Epithelial cell of proximal tubule (primary cell): ENCODE measurements at regions not wholly inside any gene's neighbourhood (a gene's known extent, or its start where the extent isn't known, plus 50 kb on each side); places are given as distances from the start of the nearest gene placed in this dataset.

Experiments used
- DNase-seq: peaks from one replicate; pipeline ENCODE4 v3.0.0-alpha.2; 2011; ENCODE audit warnings: low read depth
- H3K4me3 ChIP-seq: 2 replicates; pipeline ENCODE4 v1.5.1; 2011; ENCODE audit warnings: low read depth, mild to moderate bottlenecking, low read length
- TF ChIP-seq, protein P1 (sequence below): conservative IDR thresholded peaks from 2 replicates; pipeline ENCODE4 v1.5.1; 2012; ENCODE audit warnings: low read depth, mild to moderate bottlenecking, low read length

DNA sequence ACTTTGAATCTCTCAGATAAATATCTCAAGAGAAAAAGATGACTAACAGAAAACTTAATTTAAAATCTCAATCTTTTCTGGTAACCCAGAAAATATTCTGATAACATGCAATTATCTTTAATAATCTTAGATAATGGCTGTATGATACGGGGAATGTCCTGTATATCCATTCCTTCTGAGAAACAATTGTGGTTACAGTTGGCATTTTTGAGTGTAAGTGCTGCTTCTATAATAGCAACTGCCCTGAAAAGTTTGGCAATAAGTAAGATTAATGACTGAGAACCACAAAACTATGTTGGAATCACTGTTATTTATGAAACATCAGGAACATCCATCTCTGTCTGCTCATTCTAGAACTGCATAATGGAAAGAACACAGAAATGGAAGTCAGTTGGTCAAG lies 819.7 kb downstream of the TBC1D32 start:
- DNase-seq: no peak
- H3K4me3 ChIP-seq: no peak overlapping the region
- TF ChIP-seq, protein P1, sequence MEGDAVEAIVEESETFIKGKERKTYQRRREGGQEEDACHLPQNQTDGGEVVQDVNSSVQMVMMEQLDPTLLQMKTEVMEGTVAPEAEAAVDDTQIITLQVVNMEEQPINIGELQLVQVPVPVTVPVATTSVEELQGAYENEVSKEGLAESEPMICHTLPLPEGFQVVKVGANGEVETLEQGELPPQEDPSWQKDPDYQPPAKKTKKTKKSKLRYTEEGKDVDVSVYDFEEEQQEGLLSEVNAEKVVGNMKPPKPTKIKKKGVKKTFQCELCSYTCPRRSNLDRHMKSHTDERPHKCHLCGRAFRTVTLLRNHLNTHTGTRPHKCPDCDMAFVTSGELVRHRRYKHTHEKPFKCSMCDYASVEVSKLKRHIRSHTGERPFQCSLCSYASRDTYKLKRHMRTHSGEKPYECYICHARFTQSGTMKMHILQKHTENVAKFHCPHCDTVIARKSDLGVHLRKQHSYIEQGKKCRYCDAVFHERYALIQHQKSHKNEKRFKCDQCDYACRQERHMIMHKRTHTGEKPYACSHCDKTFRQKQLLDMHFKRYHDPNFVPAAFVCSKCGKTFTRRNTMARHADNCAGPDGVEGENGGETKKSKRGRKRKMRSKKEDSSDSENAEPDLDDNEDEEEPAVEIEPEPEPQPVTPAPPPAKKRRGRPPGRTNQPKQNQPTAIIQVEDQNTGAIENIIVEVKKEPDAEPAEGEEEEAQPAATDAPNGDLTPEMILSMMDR: no peak

DNA sequence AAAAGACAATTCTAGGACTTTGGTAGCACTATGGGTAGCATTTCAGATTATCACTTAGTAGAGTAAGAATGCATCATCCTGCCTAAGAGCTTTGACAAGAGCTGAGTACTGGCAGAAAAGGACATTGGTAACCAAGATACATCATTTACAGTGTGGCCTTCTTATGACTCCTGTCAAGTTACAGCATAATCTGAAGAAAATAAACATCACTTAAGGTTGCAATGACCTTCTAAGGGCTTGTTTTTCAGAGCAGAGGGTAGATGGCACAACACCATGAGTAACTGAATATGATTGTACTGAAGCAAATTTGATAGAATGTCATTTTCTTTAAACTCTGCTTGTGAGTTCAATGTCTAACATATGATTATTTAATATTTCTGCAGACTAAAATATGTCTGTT lies 822.6 kb downstream of the TBC1D32 start:
- no peak overlapping the region for H3K4me3 ChIP-seq
- TF ChIP-seq, protein P1: no peak

DNA sequence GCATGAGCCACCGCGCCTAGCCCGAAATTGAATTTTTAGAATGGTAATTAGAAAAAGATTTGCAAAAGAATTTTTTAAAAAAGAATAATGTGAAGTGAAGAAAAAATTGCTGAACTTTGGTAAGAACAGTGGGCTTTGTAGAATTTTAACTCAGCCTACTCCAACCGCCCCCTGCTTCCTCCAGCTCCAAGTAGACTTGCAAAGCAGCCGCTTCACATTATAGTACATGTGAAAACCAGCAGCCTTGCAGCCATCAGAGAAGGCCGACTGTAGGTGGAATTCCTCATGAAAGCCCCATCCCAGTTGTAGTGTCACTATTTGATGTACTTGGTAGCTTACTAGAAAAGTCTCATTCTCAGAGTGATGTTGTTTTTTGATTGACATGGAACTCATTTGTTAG lies 835.6 kb downstream of the TBC1D32 start:
- TF ChIP-seq, protein P1: no peak
- H3K4me3 ChIP-seq: no peak overlapping the region
- DNase-seq: no peak

More for the DNA sequence above, 822.6 kb downstream of the TBC1D32 start:
- DNase-seq: no peak

DNA sequence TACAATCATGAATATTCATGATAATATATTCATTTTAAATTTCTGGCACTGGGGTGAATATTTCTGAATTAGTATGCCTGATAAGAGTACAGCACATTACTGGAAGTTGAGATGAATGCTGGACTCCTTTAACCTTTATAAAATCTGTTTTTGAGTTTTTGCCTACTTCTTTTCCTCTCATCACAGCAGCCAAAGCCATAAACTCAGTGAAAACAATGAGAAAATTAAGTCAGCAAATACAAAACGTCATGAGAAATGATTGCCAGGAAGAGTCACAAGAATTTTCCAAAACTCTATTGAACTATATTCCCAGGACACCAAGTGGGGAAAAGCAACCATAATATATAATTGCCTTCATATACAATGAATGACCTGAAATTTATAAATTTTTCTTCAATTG lies 837.6 kb downstream of the TBC1D32 start:
- H3K4me3 ChIP-seq: no peak overlapping the region
- DNase-seq: no peak
- TF ChIP-seq, protein P1: no peak

DNA sequence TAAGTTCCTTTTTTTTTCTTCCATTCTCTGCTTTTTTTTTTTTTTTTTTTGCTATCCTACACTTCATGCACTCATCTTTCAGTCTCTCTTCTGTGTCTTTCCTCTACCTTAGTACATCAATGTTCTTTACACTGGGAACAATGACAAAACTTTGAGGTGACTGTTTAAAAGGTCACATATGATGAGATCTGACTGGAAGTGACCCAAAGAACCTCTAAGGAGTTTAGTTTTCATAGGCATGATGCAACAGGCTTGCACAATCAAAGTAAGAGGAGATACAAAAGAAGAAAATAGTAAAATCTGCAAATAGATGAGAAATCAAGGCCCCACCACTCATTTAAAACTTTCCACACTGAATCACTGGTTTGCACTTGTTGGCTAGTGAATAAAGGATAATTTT lies 840.8 kb downstream of the TBC1D32 start:
- DNase-seq: no peak
- H3K4me3 ChIP-seq: no peak overlapping the region
- TF ChIP-seq, protein P1: no peak

DNA sequence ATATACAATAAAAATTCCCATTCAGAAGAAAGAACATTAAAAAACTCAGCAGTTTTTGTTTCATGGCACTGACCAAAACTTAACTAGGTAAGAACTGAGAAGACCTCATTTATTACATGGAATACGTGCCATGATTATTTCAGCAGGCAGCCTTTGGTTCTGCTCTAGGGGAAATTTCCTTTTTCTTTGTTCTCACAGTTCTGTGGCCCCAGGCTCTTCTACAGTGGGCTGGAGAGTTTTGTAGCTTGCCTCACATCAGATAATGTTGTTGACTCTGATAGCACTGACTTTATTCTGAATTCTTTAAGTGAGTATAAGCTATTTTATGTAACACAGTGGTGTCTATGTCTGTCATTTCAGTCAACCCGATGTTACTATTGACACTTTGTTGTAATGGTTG lies 844.3 kb downstream of the TBC1D32 start:
- TF ChIP-seq, protein P1: no peak
- H3K4me3 ChIP-seq: no peak overlapping the region
- no peak for DNase-seq

DNA sequence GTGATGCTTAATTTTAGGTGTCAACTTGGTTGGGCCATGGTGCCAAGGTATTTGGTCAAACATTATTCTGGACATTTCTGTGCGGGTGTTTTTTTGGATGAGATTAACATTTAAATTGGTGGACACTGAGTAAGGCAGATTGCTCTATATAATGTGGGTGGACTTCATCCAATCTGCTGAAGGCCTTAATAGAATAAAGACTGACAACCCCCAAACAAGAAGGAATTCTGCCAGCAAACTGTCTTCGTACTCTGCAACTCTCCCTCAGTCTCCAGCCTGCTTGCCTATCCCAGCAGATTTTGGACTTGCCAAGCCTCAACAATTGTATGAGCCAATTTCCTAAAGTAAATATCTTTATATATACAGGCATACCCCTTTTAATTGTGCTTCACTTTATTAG lies 850.1 kb downstream of the TBC1D32 start:
- no peak for DNase-seq
- TF ChIP-seq, protein P1: no peak
- H3K4me3 ChIP-seq: no peak overlapping the region
